Stimulated activated CD4-positive, alpha-beta T cell treated with anti-CD3 and anti-CD28 coated beads, Interleukin-15, amount 100 ng/mL, for 24 hours (primary cell): ENCODE measurements at regions not wholly inside any gene's neighbourhood (a gene's known extent, or its start where the extent isn't known, plus 50 kb on each side); places are given as distances from the start of the nearest gene placed in this dataset.

Experiments
- DNase-seq: peaks from one replicate; pipeline ENCODE4 v3.0.0-alpha.2; 2020

DNA sequence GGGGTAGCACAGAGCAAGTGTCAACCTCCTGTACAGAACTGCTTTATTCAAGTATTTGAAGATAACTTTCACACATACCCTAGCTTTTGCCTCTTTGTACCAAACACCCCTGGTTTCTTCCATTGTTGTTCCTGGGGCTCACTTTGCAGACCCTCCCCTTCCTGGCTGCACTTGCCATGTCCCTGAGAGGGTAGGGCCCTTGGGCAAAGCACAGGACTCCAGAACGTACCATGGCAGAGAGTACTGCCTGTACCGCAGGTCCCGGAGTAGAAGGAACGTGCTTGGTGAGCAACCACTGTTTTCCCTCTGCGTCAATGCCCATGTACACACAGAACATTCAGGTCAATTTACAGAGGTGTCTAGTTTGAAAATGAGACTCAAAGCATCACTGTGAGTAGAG, 290.4 kb downstream of the EN1 start:
- no peak for DNase-seq

DNA sequence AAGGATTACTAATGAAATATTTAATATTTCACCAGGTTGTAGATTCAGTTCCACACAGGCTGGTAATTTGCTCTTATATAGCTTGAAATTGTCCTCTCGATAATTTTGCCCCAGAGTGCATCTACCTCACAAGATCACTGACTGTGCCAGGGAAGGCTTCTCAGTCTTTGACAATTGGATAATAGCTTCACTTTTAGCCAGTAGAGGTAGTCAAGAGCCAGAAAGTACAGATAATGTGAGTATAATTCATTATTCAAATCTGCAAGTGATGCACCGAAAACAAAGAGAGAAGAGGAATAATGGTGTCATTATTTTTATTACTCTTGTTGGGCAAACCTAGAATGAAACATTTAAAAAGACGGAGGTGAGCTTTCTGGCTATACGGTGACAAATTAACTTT, 292.8 kb downstream of the EN1 start:
- DNase-seq, result no peak

DNA sequence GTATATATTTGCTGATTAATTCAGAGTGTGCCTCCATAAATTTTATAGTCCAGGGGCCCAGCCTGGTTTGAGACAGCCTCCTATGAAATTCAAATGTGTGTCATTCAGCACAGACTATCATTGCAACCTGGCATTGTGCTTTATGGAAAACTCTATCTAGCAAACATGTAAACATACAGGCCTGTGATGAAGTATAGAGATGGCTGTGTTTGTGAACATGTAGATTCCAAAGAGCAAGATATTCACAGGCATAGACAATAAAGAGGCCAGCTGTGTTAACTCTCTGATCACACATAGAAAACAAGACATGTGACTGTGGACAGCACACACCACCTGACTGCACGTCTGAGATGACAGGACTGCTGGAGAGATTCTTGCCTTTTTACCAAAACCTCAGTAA, 297.9 kb downstream of the EN1 start:
- no peak for DNase-seq

DNA sequence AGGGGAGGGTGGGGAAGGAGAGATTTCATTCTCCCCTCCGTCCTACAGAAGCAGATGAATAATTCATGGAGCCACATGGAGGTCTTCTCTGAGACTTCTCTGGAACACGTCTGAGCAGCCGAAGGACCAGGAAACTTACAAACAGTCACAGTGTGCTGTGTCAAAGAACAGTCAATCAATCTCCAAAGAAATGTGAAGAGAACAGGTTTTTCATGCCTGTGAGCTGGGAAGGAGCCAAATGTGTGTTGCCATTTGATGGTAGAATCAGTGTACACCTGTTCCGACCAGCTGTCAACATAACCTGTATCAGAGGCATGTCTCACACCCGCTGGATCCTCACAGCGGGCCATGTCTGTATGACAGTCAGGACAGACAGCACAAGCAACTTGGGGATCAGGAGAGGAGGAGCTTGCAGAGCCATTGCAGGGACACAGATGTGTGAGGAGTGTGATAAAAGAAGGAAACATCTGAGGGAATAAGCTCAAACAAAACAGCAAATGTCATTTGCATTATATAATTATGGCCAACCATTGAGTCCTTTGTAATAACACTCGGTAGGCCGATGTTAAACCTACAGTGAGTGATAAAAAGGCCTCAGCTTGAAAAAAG, 298.5 kb downstream of the EN1 start:
- no peak for DNase-seq

DNA sequence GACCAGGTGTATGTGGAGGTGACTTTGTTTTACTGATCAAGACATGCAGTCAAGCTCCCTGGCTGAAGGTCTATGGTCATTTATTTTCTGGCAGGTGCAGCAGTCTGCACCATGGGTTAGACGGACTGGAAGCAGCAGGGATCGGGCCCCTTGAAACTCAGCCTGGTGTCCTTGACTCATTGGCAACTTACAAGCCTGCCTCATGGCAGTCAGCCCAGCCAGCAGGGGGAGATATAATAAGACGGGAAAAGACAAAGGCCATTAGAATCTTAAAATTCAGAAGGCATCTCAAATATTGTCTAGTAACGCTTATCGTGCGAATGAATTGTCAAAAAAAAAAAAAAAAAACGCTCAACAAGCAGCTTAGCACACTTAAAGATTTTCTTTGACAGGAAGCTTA, 308.2 kb downstream of the EN1 start:
- peak; percentile 8 for DNase-seq

DNA sequence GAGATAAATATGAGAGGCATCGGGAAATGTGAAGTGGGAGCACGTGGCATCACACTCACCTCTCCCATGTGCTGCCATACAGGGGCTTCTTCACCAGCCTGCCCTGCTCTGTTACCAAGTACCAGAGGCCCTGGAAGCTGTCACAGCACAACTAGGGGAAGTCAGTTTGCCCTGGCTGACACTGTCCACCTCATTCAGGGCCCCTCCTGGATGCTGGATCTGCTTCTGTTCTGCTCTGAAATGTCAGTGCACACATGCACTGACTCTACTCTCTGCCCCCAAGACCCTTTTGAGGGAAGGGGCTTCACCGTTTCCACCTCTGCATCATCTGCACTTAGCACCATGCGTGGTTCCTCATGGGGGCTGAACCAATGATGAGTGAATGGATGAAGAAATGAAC, 311.1 kb downstream of the EN1 start:
- no peak for DNase-seq

DNA sequence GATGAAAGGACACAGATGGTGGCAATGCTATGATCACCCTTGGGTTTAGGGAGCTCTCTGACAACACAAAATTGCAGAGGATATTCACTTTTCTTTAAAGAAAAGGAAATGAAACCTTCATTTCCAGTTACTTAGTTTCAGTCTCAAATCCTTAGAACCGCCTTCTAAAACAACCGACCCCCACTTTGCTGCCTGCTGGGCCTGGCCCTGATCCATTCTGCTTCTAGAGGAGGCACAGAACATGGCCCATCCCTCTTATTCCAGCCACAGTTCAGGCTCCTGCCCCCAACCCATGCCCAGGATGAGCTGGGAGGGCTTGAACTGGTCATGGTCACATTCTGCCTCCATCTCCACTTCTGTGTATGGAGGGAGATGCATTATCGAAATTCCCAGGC, 311.6 kb downstream of the EN1 start:
- no peak for DNase-seq

DNA sequence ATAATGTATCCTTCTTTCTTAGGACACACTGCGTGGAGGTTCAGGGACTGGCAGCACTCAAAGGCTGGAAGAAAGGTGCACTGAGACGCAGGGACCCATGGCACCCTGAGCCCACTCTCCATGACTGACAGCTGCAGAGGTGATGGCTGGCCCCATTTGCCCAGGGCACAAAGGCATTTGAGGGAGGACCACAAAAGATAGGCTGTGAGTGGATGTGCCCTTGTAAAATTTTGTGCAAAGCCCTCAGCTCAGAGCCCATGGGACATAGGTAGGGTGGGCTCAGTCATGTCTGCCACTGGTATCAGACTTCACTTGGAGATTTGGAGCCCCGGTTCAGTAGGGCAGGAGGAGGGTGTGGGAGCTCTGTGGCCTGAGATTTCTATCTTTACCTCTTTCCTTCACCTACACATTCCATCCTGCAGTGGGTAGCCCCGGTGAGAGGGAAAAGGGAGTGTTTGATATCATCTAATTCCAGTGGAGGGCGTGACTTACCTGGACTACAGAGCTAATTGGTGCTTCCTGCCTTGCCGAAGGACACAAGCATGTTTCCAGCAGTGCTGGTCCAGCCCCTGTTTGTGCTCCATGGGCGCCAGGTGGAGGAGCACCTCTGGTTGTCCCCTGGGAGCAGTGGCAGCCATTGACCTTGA, 312.2 kb downstream of the EN1 start:
- DNase-seq, result no peak

DNA sequence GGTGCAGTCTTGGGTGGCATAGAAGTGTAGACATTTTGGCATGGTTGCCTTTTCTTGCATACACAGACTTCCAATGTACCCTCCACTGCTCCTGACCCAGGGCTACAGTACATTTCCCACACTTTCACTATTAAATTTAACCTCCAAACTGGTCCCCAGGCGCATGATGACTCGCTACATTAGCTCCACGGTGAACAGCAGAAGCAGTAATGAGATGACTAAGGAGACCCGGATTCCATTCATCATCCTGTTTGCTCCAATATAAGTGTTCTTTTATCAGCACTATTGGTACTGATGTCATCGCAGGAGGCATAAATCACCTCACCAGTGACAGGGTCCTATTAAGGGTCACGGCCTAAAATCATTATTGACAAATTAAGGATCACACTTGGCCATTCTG, 316.5 kb downstream of the EN1 start:
- no peak for DNase-seq

DNA sequence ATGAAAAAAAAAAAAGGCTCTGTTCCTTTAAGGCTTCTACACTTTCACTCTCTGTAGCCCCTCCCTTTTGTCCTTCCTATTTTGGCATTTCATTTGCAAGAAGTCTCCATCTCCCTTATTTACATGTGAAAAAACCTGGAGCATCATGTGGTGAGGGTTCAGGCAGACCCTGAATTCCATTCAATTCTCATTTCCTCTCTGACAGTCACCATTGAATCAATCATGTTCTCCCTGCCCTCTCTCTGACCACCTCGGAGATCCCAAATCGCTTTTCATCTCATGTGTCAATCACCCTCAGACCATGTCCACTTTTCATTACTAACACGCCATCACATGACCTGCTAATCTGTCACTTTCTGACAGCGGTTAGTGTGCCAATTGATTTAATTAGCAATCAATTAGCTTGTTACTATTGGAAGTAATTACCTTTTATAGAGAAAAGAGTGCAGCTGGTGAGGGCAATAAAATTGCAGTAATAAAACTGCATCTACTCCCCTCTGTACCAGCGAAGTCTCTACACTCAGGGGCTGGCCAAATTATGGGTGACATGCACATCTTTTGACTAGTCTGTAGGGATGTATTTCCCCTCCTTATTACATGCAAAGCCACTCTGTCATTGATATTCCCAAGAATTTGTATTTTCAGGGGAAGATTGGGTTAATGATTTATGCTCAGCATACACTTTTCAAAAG, 317.4 kb downstream of the EN1 start:
- DNase-seq, result no peak

DNA sequence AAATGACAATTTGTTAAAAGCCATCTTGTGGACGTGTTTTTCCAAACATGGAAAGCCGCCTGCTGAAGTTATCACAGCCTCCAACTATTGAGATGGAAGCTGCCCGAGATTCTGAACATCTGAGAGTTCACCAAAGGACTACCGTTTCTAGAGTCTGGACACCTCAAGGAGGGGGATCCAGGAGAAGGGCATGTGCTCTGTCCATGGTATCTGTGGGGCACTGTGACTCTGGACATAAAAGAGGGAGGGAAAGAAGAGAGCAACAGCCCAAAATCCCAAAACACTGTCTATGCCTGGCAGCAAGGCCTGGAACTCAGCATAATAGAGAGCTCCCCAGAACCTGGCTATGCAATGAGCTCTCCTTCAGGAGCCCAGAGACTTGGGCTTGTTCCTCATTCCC, 319.9 kb downstream of the EN1 start:
- DNase-seq, result no peak

DNA sequence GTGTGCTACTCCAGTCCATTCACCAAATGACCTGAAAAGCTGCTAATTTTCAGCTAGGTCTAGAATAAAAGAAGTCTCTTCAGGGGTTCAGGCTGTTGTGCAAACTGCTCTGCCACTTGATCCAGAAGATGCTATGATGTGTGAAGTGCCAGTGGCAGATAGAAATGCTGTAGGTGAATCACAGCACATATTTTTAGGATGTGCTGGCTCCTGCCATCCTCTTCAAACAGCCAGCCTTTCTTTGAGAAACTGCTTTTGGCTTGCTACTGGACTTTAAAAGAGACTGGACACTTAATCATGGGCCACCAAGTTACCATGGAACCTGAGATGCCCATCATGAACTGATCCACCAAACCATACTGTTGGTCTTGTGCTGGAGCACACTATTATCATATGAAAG, 322.1 kb downstream of the EN1 start:
- DNase-seq, result no peak

DNA sequence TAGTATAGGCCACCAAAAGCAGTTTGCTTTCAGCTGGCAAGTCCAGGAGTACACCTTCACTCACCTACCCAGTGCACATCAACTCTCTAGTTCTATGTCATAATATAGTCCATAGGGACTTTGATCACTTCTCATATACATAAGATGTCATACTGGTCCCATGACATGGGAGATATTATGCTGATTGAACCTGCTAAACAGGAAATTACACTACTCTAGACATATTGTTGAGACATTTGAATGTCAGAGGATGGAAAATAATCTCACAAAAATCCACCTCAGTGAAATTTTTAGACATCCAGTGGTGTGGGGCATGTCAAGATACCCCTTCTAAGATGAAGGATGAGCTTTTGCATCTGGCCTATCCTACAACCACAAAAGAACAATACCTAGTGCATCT, 322.5 kb downstream of the EN1 start:
- no peak for DNase-seq

DNA sequence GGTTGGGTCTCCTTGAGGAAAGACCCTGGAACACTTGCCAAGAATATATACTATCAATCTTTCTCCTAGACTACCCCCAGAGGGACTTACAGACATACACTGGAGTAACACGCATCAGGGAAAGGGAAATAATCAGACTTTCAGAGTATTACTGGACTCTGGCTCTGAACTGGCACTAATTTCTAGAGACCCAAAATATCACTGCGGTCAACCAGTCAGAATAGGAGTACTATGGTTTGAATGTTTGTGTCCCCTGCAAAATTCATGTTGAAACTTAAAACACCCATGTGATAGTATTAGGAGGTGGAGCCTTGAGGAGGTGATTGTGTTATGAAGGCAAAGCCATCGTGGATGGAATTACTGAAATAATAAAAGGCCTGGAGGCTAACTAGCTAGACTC, 323.7 kb downstream of the EN1 start:
- no peak for DNase-seq

DNA sequence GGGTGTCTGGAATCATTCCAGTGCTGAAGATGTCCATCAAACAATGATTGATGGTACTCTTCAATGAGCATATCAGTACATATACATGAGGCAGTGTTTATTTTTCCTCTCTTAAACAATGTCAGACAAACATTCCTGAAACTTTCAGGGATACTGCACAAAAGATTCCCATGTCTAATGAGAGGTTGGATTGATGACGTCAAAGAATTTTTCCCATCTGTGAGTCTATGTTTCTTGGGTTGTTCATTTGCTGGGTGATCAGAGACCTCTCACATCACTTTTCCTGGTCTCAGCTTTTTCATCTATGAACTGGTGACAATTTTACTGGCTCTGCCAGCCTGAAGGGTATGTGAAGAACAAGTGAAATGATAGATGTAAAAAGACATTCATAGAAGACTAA, 325.5 kb downstream of the EN1 start:
- DNase-seq, result no peak

DNA sequence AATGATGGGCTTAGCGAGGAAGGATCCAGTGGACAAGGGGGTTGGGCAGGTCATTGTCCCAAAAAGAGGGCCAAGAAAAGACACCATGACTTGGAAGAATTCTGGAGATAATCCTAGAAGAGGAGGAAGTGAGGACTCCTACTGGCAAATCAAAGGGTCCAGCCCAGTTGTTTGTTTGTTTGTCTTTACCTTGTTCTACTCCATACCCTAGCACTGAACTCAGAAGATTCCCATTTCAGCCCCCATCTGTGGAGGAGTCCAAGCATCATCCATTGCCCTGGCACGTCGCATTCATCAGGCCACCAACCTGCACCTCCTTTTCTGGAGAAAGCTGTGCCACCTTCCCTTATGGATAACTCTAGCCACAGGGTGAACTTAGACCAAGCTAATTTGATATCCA, 326.2 kb downstream of the EN1 start:
- DNase-seq, result no peak

DNA sequence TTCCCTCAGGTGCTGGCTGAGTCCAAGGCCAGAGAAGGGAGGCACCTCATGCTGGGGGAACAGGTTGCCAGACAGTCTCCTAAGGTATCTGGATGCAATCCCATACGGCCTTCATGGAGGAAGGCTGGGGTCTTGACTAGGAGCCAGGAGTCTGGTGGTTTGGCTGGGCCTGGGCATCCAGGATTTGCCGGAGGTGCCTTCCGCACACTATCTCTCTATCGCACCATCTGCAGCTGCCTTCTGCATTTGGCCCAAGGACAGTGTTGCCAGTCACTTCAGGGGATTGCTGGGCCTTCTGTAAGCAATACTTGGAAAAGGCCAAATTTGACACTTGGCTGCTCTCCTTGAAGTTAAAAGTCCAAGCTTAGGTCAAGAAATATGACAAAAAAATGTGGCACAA, 327.2 kb downstream of the EN1 start:
- no peak for DNase-seq

DNA sequence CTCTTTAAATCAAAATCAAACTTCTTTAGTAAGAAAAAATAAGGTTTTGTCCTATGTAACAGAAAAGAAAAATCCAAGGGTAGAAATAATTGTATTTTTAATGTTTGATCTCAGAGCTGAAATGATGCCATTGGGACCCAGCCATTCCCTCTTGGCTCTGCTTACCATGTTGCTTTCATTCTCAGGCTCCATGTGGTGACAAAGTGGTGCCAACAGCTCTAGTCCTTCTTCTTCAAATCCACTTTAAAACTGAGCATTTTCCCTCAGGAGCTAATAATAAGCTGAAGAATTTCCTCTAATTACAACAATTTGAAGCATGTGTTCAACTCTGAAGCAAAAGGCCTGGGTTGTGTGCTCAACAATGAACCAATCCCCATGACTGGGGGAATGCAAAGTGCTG, 327.9 kb downstream of the EN1 start:
- DNase-seq, result no peak

DNA sequence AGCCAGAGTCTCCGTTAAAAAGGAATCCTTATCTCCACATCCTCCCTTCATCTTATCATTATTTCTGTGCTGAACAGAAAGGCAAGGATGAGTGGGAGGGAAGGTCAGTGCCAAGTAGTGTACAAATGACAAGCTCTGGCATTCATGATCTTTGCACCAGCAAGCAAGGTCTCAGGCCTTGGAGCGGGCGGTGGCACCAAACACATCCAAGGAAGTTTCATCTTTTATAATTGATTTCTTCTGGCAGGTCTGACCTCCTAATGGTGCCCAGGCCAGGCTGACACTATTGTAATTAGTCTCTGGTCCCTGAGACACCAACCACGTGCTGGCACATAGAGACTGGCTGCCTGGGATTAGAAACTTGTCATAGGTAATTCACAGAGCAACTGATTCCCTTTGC, 336.6 kb downstream of the EN1 start:
- DNase-seq, result no peak

DNA sequence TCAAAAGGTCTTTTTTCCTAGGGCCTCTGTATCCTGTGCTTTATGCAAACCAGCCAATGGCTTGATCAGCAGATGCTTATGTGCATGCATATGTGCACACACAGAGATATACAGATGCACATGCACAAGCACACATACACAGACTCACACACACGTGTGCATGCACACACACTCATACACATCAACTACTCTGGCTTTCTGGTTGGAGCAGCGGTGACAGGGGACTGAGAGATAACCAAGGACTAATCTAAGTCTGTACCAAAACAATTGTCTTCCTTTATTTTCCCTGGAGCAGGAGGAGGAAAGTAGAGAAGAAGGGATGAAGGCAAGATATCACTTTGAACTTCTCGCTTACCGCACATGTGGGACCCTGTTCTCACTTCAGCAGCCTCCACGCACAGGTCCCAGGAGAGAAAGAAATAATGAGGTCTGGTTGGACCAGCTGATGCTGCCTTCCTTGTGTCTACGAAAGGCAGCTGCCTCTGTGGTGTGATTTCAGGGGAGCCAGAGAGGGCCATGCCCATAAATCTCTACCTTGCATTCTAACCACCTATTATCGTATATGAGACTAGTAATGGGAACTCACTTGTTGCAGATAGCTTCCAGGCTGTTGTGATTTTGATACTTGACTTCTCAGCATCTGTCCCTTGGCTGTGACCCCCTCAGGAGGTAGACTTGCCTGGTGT, 338.0 kb downstream of the EN1 start:
- no peak for DNase-seq

DNA sequence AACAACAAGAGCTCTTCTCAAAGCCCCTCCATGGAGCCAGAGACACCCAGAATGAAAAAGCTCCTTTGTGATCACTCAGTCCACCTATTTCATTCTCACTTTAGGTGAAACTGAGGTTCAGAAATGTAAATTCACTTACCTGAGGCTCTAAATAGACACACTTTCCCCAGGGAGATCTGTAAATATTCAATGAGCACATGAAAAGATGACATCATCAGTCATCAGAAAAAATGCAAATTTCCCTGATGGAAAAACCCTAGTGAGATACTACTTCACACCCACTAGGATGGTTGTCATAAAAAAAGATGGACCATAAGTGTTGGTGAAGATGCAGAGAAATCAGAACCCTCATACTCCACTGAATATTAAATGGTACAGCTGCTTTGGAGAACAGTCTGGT, 339.2 kb downstream of the EN1 start:
- DNase-seq, result no peak

DNA sequence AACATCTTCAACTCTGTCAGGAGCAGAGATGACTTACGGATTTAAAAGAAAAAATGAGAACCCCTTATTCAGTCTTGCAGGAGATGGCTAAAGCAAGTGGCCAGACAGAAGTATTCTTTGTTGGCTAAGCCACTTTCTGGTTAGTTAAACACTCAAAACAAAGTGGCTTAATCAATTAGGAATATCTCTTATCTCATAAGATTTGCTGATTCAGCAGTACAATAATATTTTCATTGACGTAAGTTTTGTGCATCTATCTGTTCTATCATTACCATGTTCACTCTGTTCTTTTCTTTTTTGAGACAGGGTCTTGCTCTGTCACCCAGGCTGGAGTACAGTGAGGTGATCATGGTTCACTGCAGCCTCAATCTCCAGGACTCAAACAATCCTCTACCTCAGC, 342.0 kb downstream of the EN1 start:
- no peak for DNase-seq

DNA sequence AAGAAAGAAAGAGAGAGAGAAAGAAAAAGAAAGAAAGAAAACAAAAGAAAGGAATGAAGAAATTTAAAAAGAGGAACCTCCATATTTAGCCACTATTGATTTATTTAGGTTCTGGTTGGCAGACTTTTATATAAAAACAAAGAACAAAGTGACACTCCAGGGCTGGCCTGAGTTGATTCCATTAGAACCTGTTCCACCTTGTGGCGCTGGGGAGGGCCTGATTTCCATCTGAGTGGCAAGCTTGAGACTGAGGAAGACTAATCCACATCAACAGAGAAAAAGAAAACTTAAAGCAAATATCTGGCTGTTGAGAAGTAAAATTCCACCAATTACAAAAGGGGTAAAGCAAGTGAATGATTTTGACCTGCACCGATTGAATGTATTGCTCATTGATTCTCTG, 345.3 kb downstream of the EN1 start:
- no peak for DNase-seq

DNA sequence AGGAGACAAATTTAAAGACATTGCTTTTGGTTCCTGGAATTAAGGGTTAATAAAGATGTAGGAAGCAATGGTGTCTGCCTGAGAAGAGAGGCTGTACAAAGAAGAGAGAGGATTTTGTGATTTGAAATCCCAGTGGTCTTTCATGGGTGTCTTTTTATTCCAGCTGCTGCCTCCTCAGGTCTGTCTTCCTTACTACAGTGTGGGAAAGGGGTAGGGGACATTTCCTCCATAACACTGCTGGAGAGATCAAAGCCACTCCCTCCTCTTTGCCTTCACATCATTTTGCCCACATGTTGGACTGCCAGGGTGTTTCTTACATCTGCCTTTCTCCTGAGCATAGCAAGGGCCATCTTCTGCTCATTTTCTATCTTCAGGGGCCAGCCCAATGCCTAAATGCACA, 348.5 kb downstream of the EN1 start:
- DNase-seq, result no peak
